ENCODE measurements at regions not wholly inside any gene's neighbourhood (a gene's known extent, or its start where the extent isn't known, plus 50 kb on each side); places are given as distances from the start of the nearest gene placed in this dataset.

- H3K9me2 ChIP-seq (replicated peaks; ENCODE audit: low read length): 0 out of 2 replicates have a peak, but pooled peaks cover 4% of the 10 kb centered on the region
- no peak overlapping the region for H3K4me3 ChIP-seq (ENCODE audit: low read length)
- no peaks in the 10 kb centered on the region for H3K27me3 ChIP-seq (ENCODE audit: low read length)
- H3K79me2 ChIP-seq (ENCODE audit: low read length): no peaks in the 10 kb centered on the region
- BruUV-seq (replicated peaks): no TSS peak
- ATAC-seq (no peak), DNase-seq (no peak)
- no peak overlapping the region for H3K27ac ChIP-seq (ENCODE audit: low read length)
- H4K20me1 ChIP-seq (ENCODE audit: low read length): no peaks in the 10 kb centered on the region
- H3F3A ChIP-seq (ENCODE audit: low read length, unreplicated experiment): no peaks in the 10 kb centered on the region
- intact Hi-C loops (cut with micrococcal nuclease): no loop called here
- POLR2A ChIA-PET (ENCODE audit: unreplicated experiment): no interaction called here
- no peak overlapping the region for H3K9ac ChIP-seq (ENCODE audit: low read length)
- CTCF ChIA-PET: no interaction called here
- TF ChIP-seq EZH2phosphoT487 (IDR thresholded peaks at IDR 0.05; ENCODE audit: borderline replicate concordance, low read length) (no peak), CTCF (conservative IDR thresholded peaks at IDR 0.05; ENCODE audit: low read depth, low read length) (no peak), EZH2 (IDR thresholded peaks at IDR 0.05; ENCODE audit: low read length, unreplicated experiment) (no peak)
- no peaks in the 10 kb centered on the region for H3K36me3 ChIP-seq (ENCODE audit: low read depth, low read length)
- H3K9me3 ChIP-seq (ENCODE audit: low read length): no peaks in the 10 kb centered on the region
- no peak overlapping the region for H2AFZ ChIP-seq (ENCODE audit: low read length)
- no peaks in the 10 kb centered on the region for H3K4me1 ChIP-seq (ENCODE audit: insufficient read depth, low read length)
- no peak overlapping the region for H3K4me2 ChIP-seq (ENCODE audit: low read length)
These were observed 607.5 kb upstream of the DPPA4 start for GRCh38 chr3:109944836-109945235.

DNA sequence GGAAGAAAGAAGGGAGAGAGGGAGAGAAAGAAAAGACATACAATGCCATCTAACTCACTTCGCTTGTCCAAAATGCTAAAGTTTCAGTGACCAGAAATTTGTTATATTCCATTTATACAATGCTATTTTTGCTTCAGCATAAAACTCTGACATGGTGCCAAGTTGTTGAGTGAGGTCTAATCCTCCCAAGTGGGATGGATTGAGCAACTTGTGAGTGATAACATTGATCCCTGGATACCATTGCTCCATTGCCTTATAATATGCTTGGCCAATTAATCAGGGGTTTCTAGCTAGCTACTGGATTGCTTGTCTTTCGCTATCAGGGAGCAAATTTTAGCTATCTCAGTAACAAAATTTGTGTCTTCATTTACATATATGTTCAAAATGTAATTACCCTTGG is 615.6 kb upstream of the DPPA4 start:
- no peaks in the 10 kb centered on the region for H3K9me2 ChIP-seq (replicated peaks; ENCODE audit: low read length)
- no peaks in the 10 kb centered on the region for H4K20me1 ChIP-seq (ENCODE audit: low read length)
- H3K4me2 ChIP-seq (ENCODE audit: low read length): no peak overlapping the region
- H3K4me3 ChIP-seq (ENCODE audit: low read length): no peak overlapping the region
- intact Hi-C loops (cut with micrococcal nuclease): no loop called here
- H2AFZ ChIP-seq (ENCODE audit: low read length): no peak overlapping the region
- H3K9me3 ChIP-seq (ENCODE audit: low read length): no peaks in the 10 kb centered on the region
- no peak overlapping the region for H3K27ac ChIP-seq (ENCODE audit: low read length)
- DNase-seq (no peak), ATAC-seq (no peak)
- H3K27me3 ChIP-seq (ENCODE audit: low read length): no peaks in the 10 kb centered on the region
- BruUV-seq (replicated peaks): no TSS peak
- no peaks in the 10 kb centered on the region for H3K4me1 ChIP-seq (ENCODE audit: insufficient read depth, low read length)
- H3K36me3 ChIP-seq (ENCODE audit: low read depth, low read length): no peaks in the 10 kb centered on the region
- ChIA-PET POLR2A (ENCODE audit: unreplicated experiment) (no interaction called here), CTCF (no interaction called here)
- TF ChIP-seq EZH2 (IDR thresholded peaks at IDR 0.05; ENCODE audit: low read length, unreplicated experiment) (no peak), EZH2phosphoT487 (IDR thresholded peaks at IDR 0.05; ENCODE audit: borderline replicate concordance, low read length) (no peak), CTCF (conservative IDR thresholded peaks at IDR 0.05; ENCODE audit: low read depth, low read length) (no peak)
- H3F3A ChIP-seq (ENCODE audit: low read length, unreplicated experiment): no peaks in the 10 kb centered on the region
- H3K9ac ChIP-seq (ENCODE audit: low read length): no peak overlapping the region
- no peaks in the 10 kb centered on the region for H3K79me2 ChIP-seq (ENCODE audit: low read length)

GRCh38 chr3:109963831-109964230 is 626.5 kb upstream of the DPPA4 start:
- Histone ChIP-seq H2AFZ (ENCODE audit: low read length) (no peak overlapping the region), H3K36me3 (ENCODE audit: low read depth, low read length) (no peaks in the 10 kb centered on the region)

More at GRCh38 chr3:109963831-109964230, 626.5 kb upstream of the DPPA4 start:
- intact Hi-C loops (cut with micrococcal nuclease): no loop called here
- Histone ChIP-seq H3K9ac (ENCODE audit: low read length) (no peak overlapping the region), H3K4me1 (ENCODE audit: insufficient read depth, low read length) (0 out of 2 replicates have a peak, but pooled peaks cover 4% of the 10 kb centered on the region), H3K27me3 (ENCODE audit: low read length) (no peaks in the 10 kb centered on the region), H3K9me3 (ENCODE audit: low read length) (no peaks in the 10 kb centered on the region), H3K79me2 (ENCODE audit: low read length) (no peaks in the 10 kb centered on the region), H3K27ac (ENCODE audit: low read length) (no peak overlapping the region), H3K9me2 (replicated peaks; ENCODE audit: low read length) (no peaks in the 10 kb centered on the region), H3F3A (ENCODE audit: low read length, unreplicated experiment) (no peaks in the 10 kb centered on the region), H4K20me1 (ENCODE audit: low read length) (no peaks in the 10 kb centered on the region), H3K4me2 (ENCODE audit: low read length) (no peak overlapping the region), H3K4me3 (ENCODE audit: low read length) (no peak overlapping the region)
- BruUV-seq (replicated peaks): no TSS peak
- DNase-seq (no peak), ATAC-seq (no peak)
- CTCF ChIA-PET: no interaction called here
- POLR2A ChIA-PET (ENCODE audit: unreplicated experiment): no interaction called here
- TF ChIP-seq EZH2phosphoT487 (IDR thresholded peaks at IDR 0.05; ENCODE audit: borderline replicate concordance, low read length): no peak

All from PC-3 (cell line).